Neuron (in vitro differentiated cells): ENCODE measurements at regions not wholly inside any gene's neighbourhood (a gene's known extent, or its start where the extent isn't known, plus 50 kb on each side); places are given as distances from the start of the nearest gene placed in this dataset.

Experiments used
- H2AFZ ChIP-seq: one replicate; pipeline ENCODE4 v1.6.1; 2013; ENCODE audit warnings: low read depth, mild to moderate bottlenecking, inconsistent platforms, low read length, moderate library complexity
- H3K27me3 ChIP-seq: one replicate; pipeline ENCODE4 v1.6.1; 2013; ENCODE audit warnings: low read length; ENCODE audit not compliant: insufficient read depth
- H3K36me3 ChIP-seq: one replicate; pipeline ENCODE4 v1.6.1; 2013; ENCODE audit warnings: low read length; ENCODE audit not compliant: insufficient read depth
- H3K4me1 ChIP-seq: one replicate; pipeline ENCODE4 v1.6.1; 2013; ENCODE audit warnings: low read length; ENCODE audit not compliant: insufficient read depth
- H3K4me3 ChIP-seq: 2 replicates; pipeline ENCODE4 v1.5.1; 2013; ENCODE audit warnings: mild to moderate bottlenecking, low read length, moderate library complexity
- H3K9me3 ChIP-seq: one replicate; pipeline ENCODE4 v1.6.1; 2013; ENCODE audit warnings: low read length

DNA sequence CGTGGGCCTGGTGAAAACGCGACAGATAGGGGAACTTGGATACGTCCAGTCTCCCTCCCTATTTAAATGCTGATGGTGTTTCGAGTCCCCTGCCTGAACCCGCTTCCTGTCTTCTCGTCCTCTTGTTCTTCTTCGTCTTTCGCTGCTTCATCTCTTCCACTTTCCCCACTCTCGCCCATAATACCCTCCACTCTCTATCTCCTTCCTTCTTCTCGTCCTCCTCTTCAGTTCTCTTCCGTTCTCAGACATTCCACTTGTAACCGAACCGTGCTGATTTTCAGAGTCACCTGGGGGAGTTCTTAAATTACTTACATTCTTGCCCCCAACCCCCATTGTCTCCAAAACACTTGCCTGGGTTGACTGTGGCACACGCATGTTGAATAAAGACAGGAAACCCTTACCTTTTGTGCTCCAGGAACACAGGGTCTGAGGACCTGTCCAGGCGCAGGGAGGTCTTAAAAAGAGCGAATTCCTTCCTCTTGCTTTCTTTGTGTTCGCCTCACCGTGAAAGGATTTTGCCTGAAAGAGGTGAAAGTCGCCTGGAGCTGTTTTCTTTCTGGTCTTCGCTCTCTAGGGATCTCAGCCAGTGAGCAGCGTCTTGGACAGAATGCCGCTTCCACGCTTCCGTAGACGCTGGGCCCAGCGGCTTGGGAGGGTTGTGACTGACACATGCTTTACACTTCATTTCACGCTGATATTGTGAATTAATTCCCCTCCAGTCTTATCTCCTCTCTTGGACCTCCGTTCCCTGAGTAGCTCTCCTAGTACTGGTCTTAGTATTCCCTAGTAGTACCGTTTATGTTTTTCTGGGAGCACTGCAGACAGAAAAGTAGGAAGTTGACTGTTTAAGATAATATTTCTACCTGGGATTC, 184.0 kb downstream of the GPX5 start:
- Histone ChIP-seq H3K36me3 (no peaks in the 10 kb centered on the region), H3K27me3 (peaks cover 21% of the 10 kb centered on the region), H2AFZ (peak overlapping the region; percentile 17), H3K4me3 (peak overlapping the region; percentile 25), H3K9me3 (peaks cover 4% of the 10 kb centered on the region), H3K4me1 (no peaks in the 10 kb centered on the region)

DNA sequence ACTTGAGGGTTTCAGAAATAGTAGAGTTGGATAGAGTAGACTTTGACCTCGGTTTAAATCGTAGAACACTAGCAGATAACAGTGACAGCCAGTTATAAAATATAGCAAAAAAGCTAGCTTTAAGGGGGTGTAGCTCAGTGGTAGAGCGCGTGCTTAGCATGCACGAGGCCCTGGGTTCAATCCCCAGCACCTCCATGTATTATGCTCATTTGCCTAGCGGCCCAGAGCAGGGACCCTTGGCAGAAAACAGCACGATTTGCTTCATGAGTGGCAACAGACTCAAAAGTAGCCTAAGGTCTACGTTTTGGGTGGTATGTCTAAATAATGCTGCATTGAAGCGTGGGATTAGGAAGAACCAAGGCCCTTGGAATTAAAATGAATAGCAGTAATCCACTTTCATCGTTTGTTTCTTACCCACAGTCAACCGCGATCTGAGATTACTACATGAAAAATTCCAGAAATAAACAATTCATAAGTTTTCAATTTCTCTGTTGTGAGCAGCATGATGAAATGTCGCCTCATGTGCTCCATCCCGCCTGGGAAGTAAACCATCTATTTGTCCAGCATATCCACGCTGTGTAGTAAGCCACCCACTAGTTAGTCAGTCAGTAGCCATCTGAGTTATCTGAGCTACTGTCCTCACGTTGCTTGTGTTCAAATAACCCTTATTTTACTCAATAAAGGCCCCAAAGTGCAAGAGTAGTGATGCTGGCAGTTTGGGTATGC, 184.9 kb downstream of the GPX5 start:
- Histone ChIP-seq H2AFZ (no peak overlapping the region), H3K4me3 (no peak overlapping the region), H3K27me3 (peaks cover 21% of the 10 kb centered on the region), H3K9me3 (peaks cover 4% of the 10 kb centered on the region), H3K36me3 (no peaks in the 10 kb centered on the region), H3K4me1 (no peaks in the 10 kb centered on the region)

DNA sequence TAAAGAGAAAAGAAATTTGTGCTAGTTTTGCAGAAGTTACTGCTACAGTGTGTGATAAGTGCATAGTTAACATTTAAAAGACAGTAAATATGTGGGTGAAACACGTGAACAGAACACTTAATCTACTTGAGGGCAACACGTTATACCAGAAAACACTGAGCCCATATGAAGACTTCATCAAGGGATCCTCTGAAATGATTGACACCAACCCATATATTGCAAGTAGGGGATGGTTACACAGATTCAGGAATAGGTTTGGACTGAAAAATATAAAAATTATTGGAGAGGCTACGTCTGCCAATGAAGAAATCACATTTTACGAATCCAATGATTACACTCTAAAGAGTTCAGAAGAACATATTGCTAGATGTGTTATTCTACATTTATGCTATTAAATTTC, 185.6 kb downstream of the GPX5 start:
- H3K4me3 ChIP-seq, result no peak overlapping the region
- H3K27me3 ChIP-seq, result peaks cover 21% of the 10 kb centered on the region

DNA sequence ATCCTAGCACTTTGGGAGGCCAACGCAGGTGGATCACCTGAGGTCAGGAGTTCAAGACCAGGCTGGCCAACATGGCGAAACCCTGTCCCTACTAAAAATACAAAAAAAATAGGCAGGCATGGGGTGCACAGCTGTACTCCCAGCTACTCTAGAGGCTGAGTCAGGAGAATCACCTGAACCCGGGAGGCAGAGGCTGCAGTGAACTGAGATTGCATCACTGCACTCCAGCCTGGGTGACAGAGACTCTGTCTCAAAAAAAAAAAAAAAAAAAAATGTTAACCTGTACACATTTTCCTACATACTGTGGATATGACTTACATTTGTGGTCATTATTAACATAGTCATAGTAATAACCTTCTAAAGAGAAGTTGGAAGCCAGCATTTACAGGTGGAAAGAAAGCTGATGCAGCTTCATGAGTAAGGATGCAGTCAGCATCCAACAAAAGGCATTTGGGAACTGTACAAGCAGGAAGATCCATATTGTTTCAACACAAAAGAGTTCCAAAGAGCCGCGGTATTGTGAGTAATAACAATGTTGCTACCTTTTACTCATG, 186.2 kb downstream of the GPX5 start:
- no peak overlapping the region for H3K4me3 ChIP-seq
- peaks cover 21% of the 10 kb centered on the region for H3K27me3 ChIP-seq
- H3K9me3 ChIP-seq, result peaks cover 4% of the 10 kb centered on the region
- H3K4me1 ChIP-seq, result no peaks in the 10 kb centered on the region
- H3K36me3 ChIP-seq, result no peaks in the 10 kb centered on the region
- H2AFZ ChIP-seq, result no peak overlapping the region

More for the DNA sequence above, 185.6 kb downstream of the GPX5 start:
- no peaks in the 10 kb centered on the region for H3K36me3 ChIP-seq
- peaks cover 4% of the 10 kb centered on the region for H3K9me3 ChIP-seq
- H2AFZ ChIP-seq, result no peak overlapping the region
- H3K4me1 ChIP-seq, result no peaks in the 10 kb centered on the region

- Histone ChIP-seq H3K4me1 (no peaks in the 10 kb centered on the region), H3K9me3 (peaks cover 4% of the 10 kb centered on the region), H3K36me3 (no peaks in the 10 kb centered on the region), H3K27me3 (peaks cover 21% of the 10 kb centered on the region), H3K4me3 (no peak overlapping the region), H2AFZ (no peak overlapping the region)
These were observed 187.3 kb downstream of the GPX5 start for GRCh38 chr6:28712982-28713381.

- H3K4me1 ChIP-seq, result no peaks in the 10 kb centered on the region
- H3K36me3 ChIP-seq, result no peaks in the 10 kb centered on the region
- no peaks in the 10 kb centered on the region for H3K9me3 ChIP-seq
- H2AFZ ChIP-seq, result no peak overlapping the region
- H3K27me3 ChIP-seq, result peaks cover 18% of the 10 kb centered on the region
- no peak overlapping the region for H3K4me3 ChIP-seq
These were observed 193.7 kb downstream of the GPX5 start for GRCh38 chr6:28719275-28719940.

GRCh38 chr6:28720357-28721231, 194.9 kb downstream of the GPX5 start:
- no peak overlapping the region for H3K4me3 ChIP-seq
- no peaks in the 10 kb centered on the region for H3K4me1 ChIP-seq
- no peaks in the 10 kb centered on the region for H3K9me3 ChIP-seq
- H3K36me3 ChIP-seq, result no peaks in the 10 kb centered on the region
- peaks cover 18% of the 10 kb centered on the region for H3K27me3 ChIP-seq
- no peak overlapping the region for H2AFZ ChIP-seq

DNA sequence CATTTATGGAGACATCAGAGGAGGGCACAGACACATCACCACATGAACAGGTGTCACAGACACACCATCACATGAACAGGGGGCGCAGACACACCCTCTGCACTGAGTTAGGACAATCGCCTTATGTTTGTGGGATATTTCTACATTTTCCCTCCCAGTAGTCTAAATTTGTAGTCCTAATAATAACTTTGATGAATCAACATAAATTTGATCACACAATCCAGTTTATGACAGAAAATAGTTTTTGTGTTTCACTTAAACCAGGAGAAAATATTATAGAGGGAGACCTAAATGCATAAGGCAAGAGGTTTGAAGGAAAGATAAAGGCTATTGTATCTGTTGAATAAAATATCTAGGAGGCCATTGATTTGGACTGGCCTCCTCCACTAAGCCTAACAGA, 195.7 kb downstream of the GPX5 start:
- no peaks in the 10 kb centered on the region for H3K36me3 ChIP-seq
- no peak overlapping the region for H3K4me3 ChIP-seq
- no peaks in the 10 kb centered on the region for H3K4me1 ChIP-seq
- no peak overlapping the region for H2AFZ ChIP-seq
- no peaks in the 10 kb centered on the region for H3K9me3 ChIP-seq
- peaks cover 18% of the 10 kb centered on the region for H3K27me3 ChIP-seq

DNA sequence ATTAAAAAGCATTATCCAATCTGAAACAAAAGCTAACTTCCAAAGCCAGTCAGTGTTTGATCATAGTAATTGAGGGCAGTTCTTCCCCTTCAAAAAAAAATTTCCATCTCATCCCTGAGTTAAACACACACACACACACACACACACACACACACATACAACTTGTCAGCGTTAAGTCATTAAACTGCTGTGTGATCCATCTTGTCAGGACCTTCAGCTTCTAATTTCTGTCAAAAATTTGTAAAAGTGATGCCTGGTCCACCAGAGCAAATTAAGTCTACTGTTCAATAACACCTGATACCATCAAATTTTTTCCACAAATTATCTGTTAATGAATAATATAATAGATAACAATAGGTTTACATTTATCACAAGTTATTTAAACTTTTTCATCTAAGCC, 198.7 kb downstream of the GPX5 start:
- no peaks in the 10 kb centered on the region for H3K4me1 ChIP-seq
- H3K9me3 ChIP-seq, result no peaks in the 10 kb centered on the region
- peaks cover 21% of the 10 kb centered on the region for H3K27me3 ChIP-seq
- no peak overlapping the region for H2AFZ ChIP-seq
- no peak overlapping the region for H3K4me3 ChIP-seq
- no peaks in the 10 kb centered on the region for H3K36me3 ChIP-seq

DNA sequence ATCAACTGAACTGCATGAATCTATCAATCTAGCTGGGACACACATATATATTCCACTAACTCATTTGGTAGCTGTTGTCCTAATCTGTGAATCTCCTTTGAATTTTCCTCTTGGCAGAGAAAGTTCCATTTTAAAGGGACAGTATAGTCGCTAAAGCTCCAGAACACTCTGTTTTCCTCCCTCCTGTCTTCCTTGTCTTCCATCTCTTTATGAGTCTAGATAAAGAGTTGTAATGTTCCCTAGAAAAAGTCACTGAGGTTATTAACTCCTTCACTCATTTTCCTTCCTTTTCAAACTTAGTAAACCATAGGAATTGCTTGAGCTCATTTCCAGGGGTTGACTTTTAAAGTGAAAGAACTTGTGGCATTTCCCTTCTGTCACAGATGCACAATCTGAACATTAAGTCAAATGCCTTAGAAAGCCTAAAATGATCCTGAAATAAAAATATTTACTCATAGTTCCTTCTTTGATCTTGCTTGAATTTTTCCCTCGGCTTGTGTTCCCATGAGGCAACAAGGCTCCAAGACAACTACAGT, 198.4 kb downstream of the TRIM27 start:
- no peak overlapping the region for H3K4me3 ChIP-seq
- H2AFZ ChIP-seq, result no peak overlapping the region
- H3K36me3 ChIP-seq, result no peaks in the 10 kb centered on the region
- H3K27me3 ChIP-seq, result peaks cover 21% of the 10 kb centered on the region
- no peaks in the 10 kb centered on the region for H3K4me1 ChIP-seq
- H3K9me3 ChIP-seq, result no peaks in the 10 kb centered on the region

DNA sequence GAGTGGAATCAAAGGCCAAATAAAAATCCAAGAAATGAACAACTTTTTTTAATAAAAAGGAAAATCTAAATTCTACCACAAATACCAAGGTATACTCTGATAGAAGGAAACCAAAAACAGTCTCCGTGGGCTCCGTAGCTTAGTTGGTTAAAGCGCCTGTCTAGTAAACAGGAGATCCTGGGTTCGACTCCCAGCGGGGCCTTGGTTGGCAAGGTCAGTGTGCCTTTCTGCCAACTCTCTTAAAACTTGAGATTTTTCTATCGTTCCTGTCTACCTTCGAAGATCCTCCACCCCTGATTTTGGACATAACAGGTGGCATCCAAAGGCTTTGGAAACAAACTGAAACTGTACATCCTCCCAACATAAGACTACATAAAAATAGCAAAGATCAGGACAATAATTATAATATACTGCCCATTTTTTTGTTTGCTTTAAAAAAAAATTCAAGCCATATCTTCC, 197.9 kb downstream of the TRIM27 start:
- Histone ChIP-seq H3K36me3 (no peaks in the 10 kb centered on the region), H3K4me3 (no peak overlapping the region), H3K9me3 (no peaks in the 10 kb centered on the region), H3K4me1 (no peaks in the 10 kb centered on the region), H3K27me3 (peaks cover 21% of the 10 kb centered on the region), H2AFZ (no peak overlapping the region)
